Ishikawa (cell line): ENCODE measurements at regions not wholly inside any gene's neighbourhood (a gene's known extent, or its start where the extent isn't known, plus 50 kb on each side); places are given as distances from the start of the nearest gene placed in this dataset.

Experiments used
- EP300 ChIP-seq: IDR thresholded peaks from 2 replicates; pipeline ENCODE4 v1.6.1; 2012; ENCODE audit warnings: borderline replicate concordance
- RAD21 ChIP-seq: IDR thresholded peaks from 2 replicates; pipeline ENCODE4 v1.6.1; 2012; ENCODE audit warnings: low read depth
- TAF1 ChIP-seq: IDR thresholded peaks from 2 replicates; pipeline ENCODE4 v1.6.1; 2012; ENCODE audit warnings: low read depth, mild to moderate bottlenecking
- TCF12 ChIP-seq: IDR thresholded peaks from 2 replicates; pipeline ENCODE4 v1.6.1; 2012; ENCODE audit warnings: low read depth
- TF ChIP-seq, protein P1 (sequence below): IDR thresholded peaks from 2 replicates; pipeline ENCODE4 v1.6.1; 2012
- TF ChIP-seq, protein P2 (sequence below): IDR thresholded peaks from 2 replicates; pipeline ENCODE4 v1.6.1; 2012; ENCODE audit warnings: low read depth, mild to moderate bottlenecking

DNA sequence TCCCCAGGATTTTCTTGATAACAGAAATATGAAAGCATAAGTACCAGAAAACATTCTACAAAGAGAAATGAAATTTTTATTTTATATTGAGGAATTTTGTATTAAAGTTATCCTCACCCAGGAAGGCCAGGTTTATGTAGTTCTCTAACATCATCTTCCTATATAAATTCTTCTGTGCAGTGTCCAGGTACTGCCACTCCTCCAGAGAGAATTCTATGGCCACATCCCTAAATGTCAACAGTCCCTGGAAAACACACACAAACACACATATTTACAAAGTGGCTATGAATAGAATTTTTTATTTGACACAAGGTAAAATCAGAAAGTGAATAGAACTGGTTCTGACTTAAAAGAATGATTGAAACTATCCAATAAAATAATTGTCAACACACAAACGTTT, 110.5 kb upstream of the ZNF91 start:
- TF ChIP-seq RAD21 (no peak), TCF12 (no peak), TAF1 (no peak), EP300 (no peak)
- TF ChIP-seq, protein P1, sequence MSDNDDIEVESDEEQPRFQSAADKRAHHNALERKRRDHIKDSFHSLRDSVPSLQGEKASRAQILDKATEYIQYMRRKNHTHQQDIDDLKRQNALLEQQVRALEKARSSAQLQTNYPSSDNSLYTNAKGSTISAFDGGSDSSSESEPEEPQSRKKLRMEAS = no peak
- TF ChIP-seq, protein P2, sequence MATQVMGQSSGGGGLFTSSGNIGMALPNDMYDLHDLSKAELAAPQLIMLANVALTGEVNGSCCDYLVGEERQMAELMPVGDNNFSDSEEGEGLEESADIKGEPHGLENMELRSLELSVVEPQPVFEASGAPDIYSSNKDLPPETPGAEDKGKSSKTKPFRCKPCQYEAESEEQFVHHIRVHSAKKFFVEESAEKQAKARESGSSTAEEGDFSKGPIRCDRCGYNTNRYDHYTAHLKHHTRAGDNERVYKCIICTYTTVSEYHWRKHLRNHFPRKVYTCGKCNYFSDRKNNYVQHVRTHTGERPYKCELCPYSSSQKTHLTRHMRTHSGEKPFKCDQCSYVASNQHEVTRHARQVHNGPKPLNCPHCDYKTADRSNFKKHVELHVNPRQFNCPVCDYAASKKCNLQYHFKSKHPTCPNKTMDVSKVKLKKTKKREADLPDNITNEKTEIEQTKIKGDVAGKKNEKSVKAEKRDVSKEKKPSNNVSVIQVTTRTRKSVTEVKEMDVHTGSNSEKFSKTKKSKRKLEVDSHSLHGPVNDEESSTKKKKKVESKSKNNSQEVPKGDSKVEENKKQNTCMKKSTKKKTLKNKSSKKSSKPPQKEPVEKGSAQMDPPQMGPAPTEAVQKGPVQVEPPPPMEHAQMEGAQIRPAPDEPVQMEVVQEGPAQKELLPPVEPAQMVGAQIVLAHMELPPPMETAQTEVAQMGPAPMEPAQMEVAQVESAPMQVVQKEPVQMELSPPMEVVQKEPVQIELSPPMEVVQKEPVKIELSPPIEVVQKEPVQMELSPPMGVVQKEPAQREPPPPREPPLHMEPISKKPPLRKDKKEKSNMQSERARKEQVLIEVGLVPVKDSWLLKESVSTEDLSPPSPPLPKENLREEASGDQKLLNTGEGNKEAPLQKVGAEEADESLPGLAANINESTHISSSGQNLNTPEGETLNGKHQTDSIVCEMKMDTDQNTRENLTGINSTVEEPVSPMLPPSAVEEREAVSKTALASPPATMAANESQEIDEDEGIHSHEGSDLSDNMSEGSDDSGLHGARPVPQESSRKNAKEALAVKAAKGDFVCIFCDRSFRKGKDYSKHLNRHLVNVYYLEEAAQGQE = no peak
